ENCODE measurements at regions not wholly inside any gene's neighbourhood (a gene's known extent, or its start where the extent isn't known, plus 50 kb on each side); places are given as distances from the start of the nearest gene placed in this dataset.
"Not testable (repeated sequence)": the region's sequence is repeated elsewhere in the genome, so short reads cannot be mapped to it uniquely, and the experiment has no call there.

DNA sequence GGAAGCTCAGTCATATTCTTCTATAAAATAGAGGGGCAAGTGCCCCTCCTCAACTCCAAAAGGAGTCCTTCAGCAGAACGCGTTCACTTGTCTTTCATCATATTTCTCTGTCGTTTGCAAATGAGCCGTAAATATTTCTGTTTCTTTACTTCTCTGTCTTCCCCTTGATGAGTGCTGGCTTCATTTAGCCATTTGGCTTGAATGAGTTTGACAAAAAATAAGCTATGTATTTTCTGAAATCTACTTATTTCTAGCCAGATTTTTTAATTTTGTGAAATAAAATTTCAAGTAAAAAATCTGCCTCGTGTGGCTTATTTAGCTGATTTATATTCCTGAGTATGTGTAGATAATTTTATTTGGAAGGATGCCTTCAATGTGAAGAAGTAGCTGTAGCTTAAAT, 170.8 kb upstream of the DGKB start:
- Histone ChIP-seq H3K9me3 (no peaks in the 10 kb centered on the region), H3K4me3 (no peak overlapping the region), H3K36me3 (ENCODE audit: low read depth, missing control alignments) (no peaks in the 10 kb centered on the region), H3K4me1 (no peaks in the 10 kb centered on the region), H3K27ac (no peak overlapping the region), H3K27me3 (no peaks in the 10 kb centered on the region)
- WGBS, 2 donors: 50 to 54% methylated on average over 5 of the region's 5 CpGs
- intact Hi-C loops (cut with DNase I; ENCODE audit: low total_unique reads): no loop called here
- TF ChIP-seq CTCF (IDR thresholded peaks at IDR 0.05) (no peak), POLR2A (IDR thresholded peaks at IDR 0.05) (no peak)
- DNase-seq: no peak

- TF ChIP-seq POLR2A (IDR thresholded peaks at IDR 0.05) (no peak), CTCF (IDR thresholded peaks at IDR 0.05) (no peak)
- WGBS, 2 donors: 95 to 96% methylated on average over 1 of the region's 1 CpG
- intact Hi-C loops (cut with DNase I; ENCODE audit: low total_unique reads): no loop called here
- Histone ChIP-seq H3K36me3 (ENCODE audit: low read depth, missing control alignments) (no peaks in the 10 kb centered on the region), H3K27ac (no peak overlapping the region), H3K27me3 (no peaks in the 10 kb centered on the region), H3K4me1 (no peaks in the 10 kb centered on the region), H3K4me3 (no peak overlapping the region), H3K9me3 (no peaks in the 10 kb centered on the region)
- DNase-seq: no peak
Measured at GRCh38 chr7:15068324-15068723, 165.8 kb upstream of the DGKB start.

GRCh38 chr7:15057272-15057671, 154.7 kb upstream of the DGKB start:
- Histone ChIP-seq H3K9me3 (no peaks in the 10 kb centered on the region), H3K4me1 (no peaks in the 10 kb centered on the region), H3K36me3 (ENCODE audit: low read depth, missing control alignments) (no peaks in the 10 kb centered on the region), H3K27ac (no peak overlapping the region), H3K27me3 (no peaks in the 10 kb centered on the region), H3K4me3 (no peak overlapping the region)
- WGBS, 2 donors: 91 to 97% methylated on average over 5 of the region's 5 CpGs
- intact Hi-C loops (cut with DNase I; ENCODE audit: low total_unique reads): no loop called here
- DNase-seq: no peak
- TF ChIP-seq POLR2A (IDR thresholded peaks at IDR 0.05) (no peak), CTCF (IDR thresholded peaks at IDR 0.05) (no peak)

DNA sequence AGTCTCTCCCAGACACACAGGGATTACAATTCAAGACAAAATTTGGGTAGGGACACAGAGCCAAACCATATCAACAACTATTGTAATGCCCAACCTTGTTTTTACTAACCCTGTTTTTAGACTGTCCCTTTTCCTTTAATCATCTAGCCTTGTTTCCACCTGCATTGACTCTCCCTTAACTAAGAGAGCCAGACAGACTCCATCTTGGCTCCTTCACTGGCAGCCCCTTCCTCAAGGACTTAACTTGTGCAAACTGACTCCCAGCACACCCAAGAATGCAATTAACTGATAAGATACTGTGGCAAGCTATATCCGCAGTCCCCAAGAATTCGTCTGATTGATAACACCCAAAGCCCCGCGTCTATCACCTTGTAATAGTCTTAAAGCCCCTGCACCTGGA, 151.8 kb upstream of the DGKB start:
- H3K9me3 ChIP-seq; H3K4me3 ChIP-seq; H3K27ac ChIP-seq; DNase-seq; intact Hi-C loops (cut with DNase I; ENCODE audit: low total_unique reads); H3K27me3 ChIP-seq; H3K36me3 ChIP-seq (ENCODE audit: low read depth, missing control alignments); H3K4me1 ChIP-seq: not testable (repeated sequence)
- WGBS, 2 donors: 47 to 53% methylated on average over 4 of the region's 4 CpGs

DNA sequence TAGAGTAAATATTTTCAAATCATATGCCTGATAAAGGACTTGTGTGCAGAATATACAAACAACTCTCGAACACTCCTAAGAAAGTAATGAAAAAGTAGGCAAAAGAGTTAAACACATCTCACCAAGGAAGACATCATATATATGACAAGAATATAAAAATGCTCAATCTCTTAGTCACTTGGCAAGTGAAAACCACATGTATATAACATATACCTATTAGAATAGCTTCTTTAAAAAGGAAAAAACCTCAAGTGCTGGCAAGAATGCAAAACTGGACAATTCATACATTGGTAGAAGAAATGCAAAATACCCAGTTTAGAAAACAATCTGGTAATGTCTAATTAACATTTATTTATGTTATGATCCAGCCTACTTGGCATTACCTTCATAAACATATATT, 146.6 kb upstream of the DGKB start:
- no peak for DNase-seq
- Histone ChIP-seq H3K4me1 (no peaks in the 10 kb centered on the region), H3K36me3 (ENCODE audit: low read depth, missing control alignments) (no peaks in the 10 kb centered on the region), H3K27ac (no peak overlapping the region), H3K27me3 (no peaks in the 10 kb centered on the region), H3K9me3 (no peaks in the 10 kb centered on the region), H3K4me3 (no peak overlapping the region)
- intact Hi-C loops (cut with DNase I; ENCODE audit: low total_unique reads): no loop called here
- TF ChIP-seq CTCF (IDR thresholded peaks at IDR 0.05): no peak
- no peak for TF ChIP-seq POLR2A (IDR thresholded peaks at IDR 0.05)
- 93 to 100% methylated on average over 1 of the region's 1 CpG for WGBS, 2 donors
